HG02678 (cell line): ENCODE measurements at regions not wholly inside any gene's neighbourhood (a gene's known extent, or its start where the extent isn't known, plus 50 kb on each side); places are given as distances from the start of the nearest gene placed in this dataset.

Experiments
- ATAC-seq: cut with Tn5 transposase; IDR thresholded peaks from one replicate; pipeline ENCODE4 v1.9.1; 2021; ENCODE audit warnings: mild to moderate bottlenecking, moderate library complexity; ENCODE audit not compliant: unreplicated experiment

- ATAC-seq = no peak
These were observed 207.1 kb upstream of the PFN2 start for GRCh38 chr3:150177673-150178381.

DNA sequence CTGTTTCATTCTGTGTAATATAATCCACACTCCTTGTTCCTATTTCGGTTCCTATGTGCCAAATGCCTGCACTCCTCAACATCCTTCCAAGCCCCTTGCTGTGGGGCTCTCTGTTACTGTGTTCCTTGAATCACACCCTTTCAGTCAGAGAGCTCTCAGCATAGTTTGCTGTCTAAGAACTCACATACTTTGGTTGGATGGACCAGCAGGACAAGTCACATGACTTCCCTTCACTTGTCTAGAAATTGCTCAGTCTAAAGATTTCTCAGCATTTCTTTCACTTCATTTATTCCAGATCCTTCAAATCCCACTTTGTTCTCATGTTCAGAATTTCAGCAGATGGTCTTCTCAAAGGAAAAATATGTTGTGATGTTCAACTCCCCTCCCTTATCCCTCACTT lies 203.5 kb upstream of the PFN2 start:
- no peak for ATAC-seq

- ATAC-seq = no peak
These were observed 201.7 kb upstream of the PFN2 start for GRCh38 chr3:150172356-150172755.

GRCh38 chr3:150170852-150171520 lies 200.3 kb upstream of the PFN2 start:
- ATAC-seq = no peak

- ATAC-seq = no peak
These were observed 198.7 kb upstream of the PFN2 start for GRCh38 chr3:150169330-150169940.

GRCh38 chr3:150168698-150169097 lies 198.0 kb upstream of the PFN2 start:
- ATAC-seq = no peak

- ATAC-seq = no peak
These were observed 194.8 kb upstream of the PFN2 start for GRCh38 chr3:150165396-150166094.

GRCh38 chr3:150161011-150161410 lies 190.3 kb upstream of the PFN2 start:
- ATAC-seq = no peak

GRCh38 chr3:150158943-150159625 lies 188.4 kb upstream of the PFN2 start:
- no peak for ATAC-seq

DNA sequence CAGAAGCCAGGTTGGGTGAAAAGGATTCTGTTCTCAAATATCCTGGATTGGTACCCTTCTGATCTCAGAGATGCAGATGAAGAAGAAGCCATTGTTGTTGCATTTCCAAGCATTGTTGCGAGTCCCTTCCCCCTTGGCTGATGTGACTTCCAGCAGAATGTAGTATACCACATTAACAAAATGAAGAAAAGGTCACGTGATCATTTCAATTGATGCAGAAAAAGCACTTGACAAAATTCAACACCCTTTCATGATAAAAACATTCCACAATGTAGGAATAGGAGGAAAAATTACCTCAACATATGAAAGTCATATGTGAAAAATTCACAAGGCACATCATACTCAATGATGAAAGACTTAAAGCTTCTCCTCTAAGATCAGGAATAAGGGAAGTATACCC lies 181.9 kb upstream of the PFN2 start:
- ATAC-seq = no peak

DNA sequence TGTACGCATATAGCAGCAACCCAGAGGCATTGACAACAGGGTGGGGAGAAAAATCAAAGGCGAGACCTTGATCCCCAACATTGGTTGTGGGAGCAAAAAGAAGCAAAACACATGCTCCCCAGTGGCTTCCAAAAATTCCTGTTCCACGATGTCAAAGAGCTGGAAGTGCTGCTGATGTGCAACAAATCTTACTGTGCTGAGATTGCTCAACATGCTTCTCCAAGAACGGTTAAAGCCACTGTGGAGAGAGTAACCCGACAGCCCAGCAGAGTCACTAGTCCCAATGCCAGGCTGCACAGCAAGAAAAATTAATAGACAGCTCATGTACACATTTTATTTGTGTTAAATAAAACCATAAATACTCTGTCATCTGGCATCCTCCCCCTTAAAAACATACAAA lies 179.9 kb upstream of the PFN2 start:
- no peak for ATAC-seq

GRCh38 chr3:150149651-150150051 lies 179.0 kb upstream of the PFN2 start:
- no peak for ATAC-seq

- no peak for ATAC-seq
These were observed 177.5 kb upstream of the PFN2 start for GRCh38 chr3:150148227-150148626.

GRCh38 chr3:150147776-150148175 lies 177.1 kb upstream of the PFN2 start:
- ATAC-seq = no peak

GRCh38 chr3:150146991-150147761 lies 176.5 kb upstream of the PFN2 start:
- no peak for ATAC-seq

DNA sequence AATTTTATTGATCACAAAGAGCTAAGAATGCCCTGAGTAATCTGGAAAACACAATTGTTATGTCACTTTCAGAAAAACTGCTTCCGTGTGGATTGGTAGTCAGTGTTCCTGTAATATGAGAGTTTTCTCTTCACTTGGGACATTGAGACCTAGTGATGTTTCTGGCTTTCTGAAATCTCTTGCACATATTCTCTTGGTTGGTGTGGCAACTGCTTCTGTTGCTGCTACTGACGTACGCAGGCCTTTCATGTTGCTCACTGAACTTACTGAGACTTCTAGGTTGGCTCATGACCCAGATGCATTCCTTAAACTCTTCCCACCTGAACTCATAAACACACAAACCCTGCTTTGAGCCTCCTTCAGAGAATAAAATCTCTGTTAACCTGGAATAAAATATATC lies 175.0 kb upstream of the PFN2 start:
- ATAC-seq = no peak

DNA sequence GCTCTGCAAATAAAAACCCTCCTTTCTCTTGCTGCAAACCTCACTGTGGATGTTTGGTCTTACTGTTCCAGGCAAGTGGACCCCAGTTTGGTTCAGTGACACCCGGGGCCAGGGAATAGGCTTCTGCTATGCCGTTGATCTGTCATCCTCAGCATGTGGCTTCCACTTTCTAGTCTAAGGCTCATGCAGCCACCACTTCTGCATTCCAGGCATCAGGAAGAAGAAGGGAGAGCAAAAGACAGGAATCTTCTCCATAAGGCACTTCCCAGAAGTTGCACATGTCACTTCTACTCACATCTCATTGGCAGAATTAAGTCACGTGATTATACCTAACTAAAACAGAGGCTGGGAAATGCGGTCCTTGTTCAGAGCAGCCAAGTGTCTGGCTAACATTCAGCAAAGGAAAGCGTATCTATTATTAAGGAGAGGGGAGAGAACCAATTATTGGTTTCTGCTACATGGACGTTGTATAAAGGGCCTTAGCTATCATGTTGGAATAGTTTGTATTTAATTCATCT lies 173.6 kb upstream of the PFN2 start:
- ATAC-seq = no peak

GRCh38 chr3:150142936-150143335 lies 172.2 kb upstream of the PFN2 start:
- ATAC-seq = no peak

GRCh38 chr3:150141790-150142326 lies 171.2 kb upstream of the PFN2 start:
- ATAC-seq = no peak
